ENCODE measurements at regions not wholly inside any gene's neighbourhood (a gene's known extent, or its start where the extent isn't known, plus 50 kb on each side); places are given as distances from the start of the nearest gene placed in this dataset.

GRCh38 chr6:21947731-21948386, 349.0 kb downstream of the PRL start:
- no peaks in the 10 kb centered on the region for H3K36me3 ChIP-seq (ENCODE audit: control insufficient read depth, insufficient read depth, low read length)
- DNase-seq (ENCODE audit: low read depth), result no peak

GRCh38 chr6:21949211-21949801, 347.5 kb downstream of the PRL start:
- Histone ChIP-seq H3K4me3 (ENCODE audit: low read depth, low read length) (no peak overlapping the region), H3K27me3 (ENCODE audit: control insufficient read depth, insufficient read depth, low read length) (no peaks in the 10 kb centered on the region), H3K36me3 (ENCODE audit: control insufficient read depth, insufficient read depth, low read length) (no peaks in the 10 kb centered on the region)
- no peak for DNase-seq (ENCODE audit: low read depth)
- TF ChIP-seq CTCF (IDR thresholded peaks at IDR 0.05; ENCODE audit: insufficient read depth, low read length, poor library complexity, severe bottlenecking), result no peak

More at GRCh38 chr6:21947731-21948386, 349.0 kb downstream of the PRL start:
- Histone ChIP-seq H3K27me3 (ENCODE audit: control insufficient read depth, insufficient read depth, low read length) (no peaks in the 10 kb centered on the region), H3K4me3 (ENCODE audit: low read depth, low read length) (no peak overlapping the region)
- TF ChIP-seq CTCF (IDR thresholded peaks at IDR 0.05; ENCODE audit: insufficient read depth, low read length, poor library complexity, severe bottlenecking), result no peak

- TF ChIP-seq CTCF (IDR thresholded peaks at IDR 0.05; ENCODE audit: insufficient read depth, low read length, poor library complexity, severe bottlenecking), result no peak
- Histone ChIP-seq H3K4me3 (ENCODE audit: low read depth, low read length) (no peak overlapping the region), H3K36me3 (ENCODE audit: control insufficient read depth, insufficient read depth, low read length) (peaks cover 1% of the 10 kb centered on the region), H3K27me3 (ENCODE audit: control insufficient read depth, insufficient read depth, low read length) (no peaks in the 10 kb centered on the region)
- DNase-seq (ENCODE audit: low read depth), result no peak
These were observed 344.5 kb downstream of the PRL start for GRCh38 chr6:21952367-21952766.

- Histone ChIP-seq H3K4me3 (ENCODE audit: low read depth, low read length) (no peak overlapping the region), H3K36me3 (ENCODE audit: control insufficient read depth, insufficient read depth, low read length) (peaks cover 1% of the 10 kb centered on the region), H3K27me3 (ENCODE audit: control insufficient read depth, insufficient read depth, low read length) (no peaks in the 10 kb centered on the region)
- DNase-seq (ENCODE audit: low read depth), result no peak
- TF ChIP-seq CTCF (IDR thresholded peaks at IDR 0.05; ENCODE audit: insufficient read depth, low read length, poor library complexity, severe bottlenecking), result no peak
These were observed 342.7 kb downstream of the PRL start for GRCh38 chr6:21953831-21954801.

- H3K27me3 ChIP-seq (ENCODE audit: control insufficient read depth, insufficient read depth, low read length), result no peaks in the 10 kb centered on the region
- no peak for TF ChIP-seq CTCF (IDR thresholded peaks at IDR 0.05; ENCODE audit: insufficient read depth, low read length, poor library complexity, severe bottlenecking)
- no peak for DNase-seq (ENCODE audit: low read depth)
- peaks cover 1% of the 10 kb centered on the region for H3K36me3 ChIP-seq (ENCODE audit: control insufficient read depth, insufficient read depth, low read length)
- no peak overlapping the region for H3K4me3 ChIP-seq (ENCODE audit: low read depth, low read length)
These were observed 341.7 kb downstream of the PRL start for GRCh38 chr6:21955053-21955595.
